ENCODE measurements at regions not wholly inside any gene's neighbourhood (a gene's known extent, or its start where the extent isn't known, plus 50 kb on each side); places are given as distances from the start of the nearest gene placed in this dataset.
"Not testable (repeated sequence)": the region's sequence is repeated elsewhere in the genome, so short reads cannot be mapped to it uniquely, and the experiment has no call there.

DNA sequence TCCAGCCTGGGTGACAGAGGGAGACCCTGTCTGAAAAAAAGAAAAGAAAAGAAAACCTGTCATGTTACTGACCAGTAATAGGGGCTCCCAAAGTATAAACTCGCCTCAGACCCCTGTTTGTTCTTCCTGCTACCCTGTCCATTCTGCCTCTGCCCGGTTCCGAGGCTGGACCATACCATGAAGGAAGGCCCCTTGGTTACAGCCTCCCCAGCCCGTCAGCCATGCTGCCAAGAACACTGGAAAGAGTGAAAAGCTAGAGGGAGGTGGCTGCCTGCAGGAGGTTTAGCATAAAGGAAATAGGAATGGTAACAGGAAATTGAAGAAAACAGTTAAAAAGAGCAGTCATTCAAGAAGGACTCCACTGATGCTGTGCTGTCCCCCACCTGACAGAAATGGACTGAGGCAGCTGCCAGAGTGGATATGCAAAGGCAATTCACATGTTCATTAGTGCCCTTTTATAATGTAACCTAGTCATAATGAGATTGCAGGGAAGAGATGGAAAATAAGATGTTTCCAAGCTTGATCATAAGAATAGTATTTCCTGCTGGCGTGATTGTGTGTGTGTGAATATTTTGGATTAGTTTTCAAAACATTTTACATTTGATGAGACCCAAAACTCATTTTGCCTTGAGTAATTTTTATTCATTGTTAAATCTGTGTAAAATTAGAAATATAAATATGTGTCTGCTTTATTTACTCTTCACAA is 102.6 kb downstream of the GOSR1 start:
- peak in 1 of 2 experiments; percentile 26 for DNase-seq

DNA sequence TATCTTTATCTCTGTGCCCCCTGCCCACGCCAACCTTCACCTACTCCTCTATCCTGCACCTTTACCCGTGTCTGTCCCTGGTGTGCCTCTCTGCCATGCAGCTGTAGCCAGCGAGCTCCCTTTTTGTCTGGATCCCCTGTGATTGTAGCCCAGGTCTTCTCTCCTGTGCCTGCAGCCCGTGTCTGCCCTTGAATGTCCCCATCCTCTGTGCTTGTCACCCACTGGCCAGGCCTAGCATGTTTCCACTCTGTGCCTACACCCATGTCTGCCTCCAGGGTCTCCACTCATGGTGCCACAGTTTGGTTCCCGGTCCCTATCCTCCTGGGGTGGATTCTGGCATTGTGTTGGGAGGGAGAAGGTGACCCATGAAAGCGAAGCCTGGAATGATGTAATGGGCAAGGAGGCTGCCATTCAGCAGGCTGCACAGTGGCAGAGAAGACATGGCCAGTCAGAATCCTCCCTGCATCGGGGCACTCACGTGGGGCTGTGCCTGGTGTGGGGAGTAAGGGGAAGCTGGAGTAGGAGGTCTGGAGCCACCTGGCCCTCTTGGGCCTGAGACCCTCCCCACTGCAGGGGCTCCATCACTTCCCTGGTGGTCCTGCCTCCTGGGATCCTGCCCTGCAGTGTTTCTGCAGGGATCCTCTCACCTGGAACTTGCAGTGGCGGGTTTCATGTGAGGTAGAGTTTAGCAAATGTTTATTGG is 101.0 kb downstream of the GOSR1 start:
- not testable (repeated sequence) for DNase-seq
